Loucy (cell line): ENCODE measurements at regions not wholly inside any gene's neighbourhood (a gene's known extent, or its start where the extent isn't known, plus 50 kb on each side); places are given as distances from the start of the nearest gene placed in this dataset.

Experiments
- H2AFZ ChIP-seq: fragments of 200-600 bp; sonication (generic); 2 replicates; pipeline ENCODE4 v1.6.0; 2016; ENCODE audit warnings: antibody characterized with exemption, mild to moderate bottlenecking, low read length, moderate library complexity
- H3F3A ChIP-seq: fragments of 200-600 bp; 2 replicates; pipeline ENCODE4 v1.6.0; 2016; ENCODE audit warnings: antibody characterized with exemption, low read depth, mild to moderate bottlenecking
- H3K27me3 ChIP-seq: fragments of 200-600 bp; sonication (generic); 2 replicates; pipeline ENCODE4 v1.6.1; 2014; ENCODE audit warnings: low read length, mild to moderate bottlenecking; ENCODE audit not compliant: insufficient read depth, poor library complexity, severe bottlenecking
- H3K36me3 ChIP-seq: fragments of 200-600 bp; sonication (generic); 2 replicates; pipeline ENCODE4 v1.6.1; 2016; ENCODE audit warnings: low read length; ENCODE audit not compliant: insufficient read depth
- H3K4me1 ChIP-seq: fragments of 200-600 bp; sonication (generic); 2 replicates; pipeline ENCODE4 v1.5.1; 2014; ENCODE audit warnings: low read length, mild to moderate bottlenecking; ENCODE audit not compliant: insufficient read depth, poor library complexity, severe bottlenecking
- H3K4me2 ChIP-seq: fragments of 200-600 bp; sonication (generic); 2 replicates; pipeline ENCODE4 v1.6.0; 2014; ENCODE audit warnings: antibody characterized with exemption, low read length, low read depth, mild to moderate bottlenecking; ENCODE audit not compliant: poor library complexity, severe bottlenecking
- H3K4me3 ChIP-seq: fragments of 200-600 bp; sonication (generic); 2 replicates; pipeline ENCODE4 v1.5.1; 2014; ENCODE audit warnings: low read length, mild to moderate bottlenecking, mixed read lengths; ENCODE audit not compliant: poor library complexity, severe bottlenecking
- H3K79me2 ChIP-seq: fragments of 200-600 bp; sonication (generic); 2 replicates; pipeline ENCODE4 v1.6.1; 2014; ENCODE audit warnings: low read length; ENCODE audit not compliant: insufficient read depth
- H3K9ac ChIP-seq: fragments of 200-600 bp; sonication (generic); 2 replicates; pipeline ENCODE4 v1.6.0; 2014; ENCODE audit warnings: mild to moderate bottlenecking, low read depth, low read length, moderate library complexity; ENCODE audit not compliant: poor library complexity, severe bottlenecking
- H3K9me2 ChIP-seq: fragments of 200-600 bp; sonication (generic); replicated peaks from 2 replicates; pipeline ENCODE4 v1.6.1; 2016; ENCODE audit warnings: low read depth, low read length, mixed read lengths
- H3K9me3 ChIP-seq: fragments of 200-600 bp; sonication (generic); 2 replicates; pipeline ENCODE4 v1.6.1; 2014; ENCODE audit warnings: mild to moderate bottlenecking, antibody characterized with exemption, low read length, low read depth; ENCODE audit not compliant: insufficient read depth
- H4K20me1 ChIP-seq: fragments of 200-600 bp; sonication (generic); 2 replicates; pipeline ENCODE4 v1.6.0; 2014; ENCODE audit warnings: antibody characterized with exemption, low read length, mild to moderate bottlenecking; ENCODE audit not compliant: insufficient read depth, poor library complexity, severe bottlenecking
- CTCF ChIP-seq: fragments of 200-600 bp; sonication (generic); conservative IDR thresholded peaks from 2 replicates; pipeline ENCODE4 v1.5.1; 2014; ENCODE audit warnings: mild to moderate bottlenecking, antibody characterized with exemption, low read length
- EZH2phosphoT487 ChIP-seq: fragments of 200-600 bp; IDR thresholded peaks from 2 replicates; pipeline ENCODE4 v1.6.1; 2018; ENCODE audit warnings: antibody characterized with exemption, mild to moderate bottlenecking, moderate library complexity, borderline replicate concordance

GRCh38 chr2:147589127-147589526 lies 255.7 kb upstream of the ACVR2A start:
- Histone ChIP-seq H3K4me3 (no peak overlapping the region), H3K4me2 (no peak overlapping the region), H3K27me3 (no peaks in the 10 kb centered on the region), H3K9me3 (no peaks in the 10 kb centered on the region), H3K79me2 (no peaks in the 10 kb centered on the region), H2AFZ (no peak overlapping the region), H3F3A (no peaks in the 10 kb centered on the region), H3K9ac (no peak overlapping the region), H3K4me1 (no peaks in the 10 kb centered on the region), H4K20me1 (no peaks in the 10 kb centered on the region), H3K9me2 (no peaks in the 10 kb centered on the region), H3K36me3 (no peaks in the 10 kb centered on the region)
- TF ChIP-seq CTCF (no peak), EZH2phosphoT487 (no peak)

- no peaks in the 10 kb centered on the region for H3K79me2 ChIP-seq
- H3K9me2 ChIP-seq: no peaks in the 10 kb centered on the region
- H4K20me1 ChIP-seq: no peaks in the 10 kb centered on the region
- no peaks in the 10 kb centered on the region for H3K36me3 ChIP-seq
- no peaks in the 10 kb centered on the region for H3K27me3 ChIP-seq
- no peak overlapping the region for H3K4me3 ChIP-seq
- no peak overlapping the region for H3K4me2 ChIP-seq
- H3K4me1 ChIP-seq: no peaks in the 10 kb centered on the region
- no peak for TF ChIP-seq CTCF
- TF ChIP-seq EZH2phosphoT487: no peak
- H3K9ac ChIP-seq: no peak overlapping the region
- H3F3A ChIP-seq: no peaks in the 10 kb centered on the region
- no peak overlapping the region for H2AFZ ChIP-seq
- no peaks in the 10 kb centered on the region for H3K9me3 ChIP-seq
These were observed 256.6 kb upstream of the ACVR2A start for GRCh38 chr2:147588191-147588590.

DNA sequence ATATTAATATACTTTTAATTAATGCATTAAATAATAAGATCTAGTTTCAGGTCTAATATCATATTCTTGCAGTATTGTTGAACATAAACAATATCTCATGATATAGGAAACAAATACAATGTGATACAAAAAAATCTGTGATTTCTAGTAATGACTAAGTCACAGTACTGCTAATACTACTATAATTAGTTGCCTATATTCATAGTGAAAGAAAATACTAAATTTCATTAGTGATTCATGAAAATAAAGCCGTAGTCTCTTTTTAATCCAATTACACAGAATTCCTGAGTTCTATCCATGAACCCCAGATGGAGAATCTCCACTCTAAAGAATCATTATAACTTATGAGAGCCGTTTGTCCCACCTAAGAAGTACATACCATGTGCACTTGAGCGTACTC lies 266.3 kb upstream of the ACVR2A start:
- Histone ChIP-seq H2AFZ (no peak overlapping the region), H3K9ac (no peak overlapping the region), H3K4me3 (no peak overlapping the region), H3F3A (no peaks in the 10 kb centered on the region), H3K4me1 (no peaks in the 10 kb centered on the region), H3K9me3 (no peaks in the 10 kb centered on the region), H3K36me3 (no peaks in the 10 kb centered on the region), H3K27me3 (no peaks in the 10 kb centered on the region), H3K9me2 (no peaks in the 10 kb centered on the region), H3K4me2 (no peak overlapping the region), H4K20me1 (no peaks in the 10 kb centered on the region), H3K79me2 (no peaks in the 10 kb centered on the region)
- TF ChIP-seq EZH2phosphoT487 (no peak), CTCF (no peak)
